GM18502 (cell line): ENCODE measurements at regions not wholly inside any gene's neighbourhood (a gene's known extent, or its start where the extent isn't known, plus 50 kb on each side); places are given as distances from the start of the nearest gene placed in this dataset.
"Not testable (repeated sequence)": the region's sequence is repeated elsewhere in the genome, so short reads cannot be mapped to it uniquely, and the experiment has no call there.

Experiments used
- ATAC-seq: cut with Tn5 transposase; IDR thresholded peaks from one replicate; pipeline ENCODE4 v1.9.1; 2021; ENCODE audit warnings: mild to moderate bottlenecking; ENCODE audit not compliant: unreplicated experiment, poor library complexity

DNA sequence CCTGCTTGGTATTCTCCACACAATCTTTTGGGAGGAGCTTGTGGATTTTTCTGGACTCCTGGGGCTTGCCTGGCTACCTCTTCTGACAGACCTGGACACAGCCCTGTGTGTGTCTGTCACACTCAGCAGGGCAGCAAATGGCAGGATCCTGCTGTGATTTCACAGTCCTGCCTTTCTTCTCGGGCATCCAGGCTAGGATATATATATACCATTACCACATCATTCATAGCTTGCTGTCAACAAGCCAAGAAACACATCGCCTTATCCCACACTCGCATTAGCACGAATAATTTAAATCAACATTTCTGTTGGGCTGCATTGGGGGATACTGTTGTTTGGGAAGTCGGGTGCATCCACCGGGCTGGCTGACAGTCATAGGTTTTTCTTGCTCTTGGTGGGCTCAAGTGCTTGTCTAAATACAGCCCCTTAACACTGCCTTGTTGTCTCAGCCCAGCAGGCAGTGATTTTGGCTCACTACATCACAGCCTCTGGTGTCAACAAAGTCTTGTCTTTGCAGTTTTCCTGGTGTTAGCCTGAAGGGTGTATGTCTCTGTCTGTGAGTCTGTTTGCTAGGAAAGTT, 154.9 kb upstream of the FERMT1 start:
- no peak for ATAC-seq

DNA sequence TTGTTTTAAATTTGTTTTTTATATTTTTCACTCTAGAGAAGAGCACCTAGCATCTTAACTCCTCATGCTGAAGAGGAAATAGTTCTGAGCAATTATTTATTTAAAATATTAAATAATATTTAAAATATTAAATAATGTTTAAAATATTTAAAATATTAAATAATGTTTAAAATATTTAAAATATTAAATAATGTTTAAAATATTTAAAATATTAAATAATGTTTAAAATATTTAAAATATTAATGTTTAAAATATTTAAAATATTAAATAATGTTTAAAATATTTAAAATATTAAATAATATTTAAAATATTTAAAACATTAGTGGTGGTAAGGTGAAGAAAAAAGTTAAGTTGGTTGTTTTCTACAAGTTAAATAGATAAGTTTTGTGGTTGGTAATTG, 147.6 kb upstream of the FERMT1 start:
- ATAC-seq = not testable (repeated sequence)

DNA sequence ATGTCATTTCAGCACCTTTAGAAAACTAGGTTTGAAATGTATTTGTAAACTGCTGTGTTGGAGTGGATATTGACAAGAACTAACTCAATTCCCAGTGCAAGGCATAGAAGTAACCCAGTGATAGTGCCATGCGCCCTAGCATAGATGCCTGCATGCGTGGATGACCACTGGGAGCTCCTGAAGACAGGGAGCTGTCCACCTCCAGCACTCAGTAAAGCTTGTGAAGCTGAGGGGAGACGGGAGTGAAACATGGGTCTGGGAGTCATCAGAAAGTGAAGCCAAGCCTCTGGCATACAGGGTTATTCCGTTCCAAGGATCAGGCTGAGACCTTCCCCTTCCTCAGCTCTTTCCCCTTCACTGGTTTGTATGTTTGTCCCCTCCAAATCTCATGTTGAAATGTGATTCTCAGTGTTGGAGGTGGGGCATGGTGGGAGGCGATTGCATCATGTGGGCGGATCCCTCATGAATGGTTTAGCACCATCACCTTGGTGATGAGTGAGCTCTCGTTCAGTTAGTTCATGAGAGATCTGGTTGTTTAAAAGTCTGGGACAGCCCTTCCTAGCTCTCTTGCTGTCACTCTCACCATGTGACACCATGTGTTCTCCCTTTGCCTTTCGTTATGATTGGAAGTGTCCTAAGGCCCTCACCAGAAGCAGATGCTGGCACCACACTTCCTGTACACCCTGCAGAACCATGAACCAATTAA, 146.5 kb upstream of the FERMT1 start:
- ATAC-seq = no peak

DNA sequence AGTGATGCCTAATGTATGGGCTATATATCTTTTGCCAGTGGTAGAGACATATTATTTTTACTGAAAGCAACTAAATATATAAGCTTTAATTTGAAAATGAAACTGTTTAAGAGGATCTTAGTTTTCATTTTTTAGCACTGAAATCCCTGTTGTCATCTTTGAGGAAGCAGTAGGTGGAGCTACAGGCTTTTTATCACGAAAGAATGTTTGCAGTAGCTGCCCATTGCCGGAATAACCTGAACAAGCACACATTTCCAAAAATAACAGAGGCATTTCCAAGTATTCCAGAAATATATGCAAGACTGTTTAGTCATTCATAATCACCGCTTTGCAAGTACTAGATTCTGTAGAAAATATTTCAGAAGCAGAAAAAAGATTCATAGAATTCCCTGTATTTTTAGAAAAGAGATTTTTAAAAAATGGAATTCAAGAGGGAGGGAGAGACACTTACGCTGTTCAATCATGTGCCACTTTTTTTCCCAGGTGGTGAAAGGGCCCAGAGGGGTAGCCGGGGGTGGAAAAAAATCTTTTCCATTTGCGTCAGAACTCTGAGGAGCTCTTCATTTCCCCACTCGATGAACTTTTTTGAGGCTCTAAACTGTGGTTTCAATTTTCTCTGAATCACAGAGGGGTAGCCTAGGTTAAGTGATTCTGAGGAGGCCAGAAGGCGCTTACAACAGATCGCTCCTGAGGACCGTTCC, 142.5 kb upstream of the FERMT1 start:
- no peak for ATAC-seq

DNA sequence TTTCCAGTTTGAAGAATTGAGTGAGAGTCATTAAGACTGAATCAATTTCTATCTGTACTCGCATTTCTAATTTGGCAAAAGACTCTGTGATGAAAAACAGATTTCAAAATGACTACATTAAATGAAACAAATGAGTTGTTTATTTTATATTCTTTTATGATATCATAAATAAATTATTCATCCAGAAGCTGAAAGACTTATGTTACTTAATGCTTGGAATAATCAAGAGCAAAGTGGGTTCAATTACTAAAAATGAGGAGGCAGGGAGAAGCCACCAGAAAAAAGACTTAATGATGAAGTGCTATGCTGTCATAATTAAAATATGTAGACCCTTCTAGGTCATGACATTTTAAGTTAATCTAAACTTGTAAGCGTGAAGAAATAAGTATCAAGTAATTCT, 130.6 kb upstream of the FERMT1 start:
- no peak for ATAC-seq

DNA sequence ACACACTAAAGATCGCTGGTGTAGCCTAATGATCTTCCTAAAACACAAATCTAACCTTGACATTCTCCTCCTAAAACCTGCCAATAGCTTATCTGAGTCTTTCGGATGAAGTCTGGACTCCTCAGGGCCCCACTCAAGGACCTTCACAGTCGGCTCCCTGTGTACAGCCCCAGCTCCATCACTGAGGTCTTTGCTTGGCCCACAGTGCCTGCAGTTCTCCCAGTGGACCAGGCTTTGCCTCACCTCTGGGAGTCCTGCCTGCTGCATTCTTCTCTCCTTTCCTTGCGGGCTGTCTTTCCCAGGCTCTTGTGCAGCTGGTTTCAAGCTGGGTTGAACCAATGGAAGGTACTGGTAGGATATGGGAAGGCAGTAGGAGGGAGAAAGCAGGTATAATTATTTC, 122.6 kb upstream of the FERMT1 start:
- no peak for ATAC-seq

DNA sequence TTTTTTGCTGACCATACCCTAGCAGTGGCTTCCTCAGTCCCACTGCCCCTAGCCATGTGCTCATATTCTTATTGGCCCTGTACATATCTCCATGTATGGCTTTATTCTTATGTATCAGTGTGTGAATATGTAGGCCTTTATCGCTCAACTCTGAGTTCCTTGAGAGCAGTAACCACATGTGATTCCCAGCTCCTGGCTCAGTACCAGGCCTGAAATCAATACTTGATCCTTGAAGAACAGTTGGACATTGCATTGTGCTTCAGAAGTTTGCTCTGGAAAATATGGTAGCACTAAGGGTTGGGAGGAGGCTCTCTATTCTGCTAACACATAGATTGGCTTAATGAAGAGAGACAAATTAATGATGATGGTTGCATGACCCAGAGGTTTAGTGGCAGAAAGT, 118.8 kb upstream of the FERMT1 start:
- no peak for ATAC-seq

DNA sequence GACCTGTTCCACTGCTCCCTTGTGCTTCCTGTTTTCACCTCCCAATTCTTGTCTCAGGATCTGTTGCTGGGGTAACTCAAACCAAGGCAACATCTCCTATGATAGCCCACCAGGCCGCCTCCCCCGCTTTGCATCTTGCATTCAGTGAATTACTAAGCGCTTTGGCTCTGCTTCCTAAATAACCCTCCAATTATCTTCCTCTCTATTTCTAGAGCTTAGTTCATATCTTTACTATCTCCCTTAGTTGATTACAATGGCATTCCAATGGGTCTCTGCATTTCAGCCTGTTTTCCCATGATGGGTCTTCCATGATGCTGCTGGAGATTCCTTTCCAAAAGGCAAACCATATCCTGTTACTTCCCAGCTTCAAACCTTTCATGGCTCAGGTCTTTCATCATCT, 117.2 kb upstream of the FERMT1 start:
- ATAC-seq = no peak

DNA sequence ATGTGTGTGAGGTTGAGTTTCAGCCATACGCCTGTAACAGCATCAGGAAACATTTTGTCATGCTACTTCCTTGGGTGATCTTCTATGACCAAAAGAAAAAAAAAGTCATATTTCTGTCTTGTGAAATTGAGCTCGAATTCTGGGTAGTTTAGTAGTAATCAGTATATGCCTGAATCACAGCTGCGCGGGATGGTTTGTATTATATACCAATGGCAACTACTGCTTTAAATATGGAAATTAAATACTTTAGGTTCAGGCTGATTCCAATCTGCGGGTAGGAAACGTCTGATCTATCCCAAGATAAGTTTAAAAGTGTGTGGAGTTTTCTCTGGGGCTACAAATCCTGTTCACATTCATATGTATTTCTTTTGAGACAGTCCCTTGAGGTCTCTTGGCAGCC, 115.6 kb upstream of the FERMT1 start:
- no peak for ATAC-seq

DNA sequence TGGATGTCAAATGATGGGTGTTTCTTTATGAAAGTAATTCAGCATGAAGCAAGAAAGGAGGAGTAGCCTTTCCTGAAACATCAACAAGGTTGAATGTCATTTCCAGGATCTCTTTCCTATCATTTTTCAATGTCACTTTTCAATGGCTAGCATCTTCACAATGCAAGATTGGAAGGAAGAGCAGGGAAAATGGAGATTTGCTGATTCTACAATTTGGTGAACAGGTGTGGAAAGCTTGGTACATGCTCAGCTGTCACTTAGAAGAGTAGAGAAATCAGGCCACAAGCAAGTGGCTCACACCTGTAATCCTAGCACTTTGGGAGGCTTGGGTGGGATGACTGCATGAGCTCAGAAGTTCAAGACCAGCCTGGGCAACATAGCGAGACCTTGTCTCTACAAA, 112.7 kb upstream of the FERMT1 start:
- ATAC-seq = no peak

DNA sequence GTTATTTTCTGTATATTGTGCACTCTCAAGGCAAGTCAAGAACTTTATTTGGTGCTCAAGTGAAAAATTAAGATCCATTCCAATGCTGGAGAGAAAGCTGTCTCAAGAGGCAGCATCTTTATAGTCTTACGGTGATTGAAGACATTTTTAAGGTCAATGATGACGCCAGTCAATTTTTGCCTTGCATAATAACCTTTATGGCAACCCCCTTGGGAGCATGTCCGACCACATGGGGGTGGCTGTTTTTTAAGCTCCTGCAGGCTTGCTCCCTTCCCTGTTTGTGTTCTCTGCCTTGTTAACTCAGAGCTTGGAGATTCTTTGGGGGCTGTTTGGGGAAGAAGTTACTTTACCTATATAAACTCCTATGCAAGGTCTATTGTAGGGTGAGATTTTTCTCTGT, 109.6 kb upstream of the FERMT1 start:
- ATAC-seq = no peak

DNA sequence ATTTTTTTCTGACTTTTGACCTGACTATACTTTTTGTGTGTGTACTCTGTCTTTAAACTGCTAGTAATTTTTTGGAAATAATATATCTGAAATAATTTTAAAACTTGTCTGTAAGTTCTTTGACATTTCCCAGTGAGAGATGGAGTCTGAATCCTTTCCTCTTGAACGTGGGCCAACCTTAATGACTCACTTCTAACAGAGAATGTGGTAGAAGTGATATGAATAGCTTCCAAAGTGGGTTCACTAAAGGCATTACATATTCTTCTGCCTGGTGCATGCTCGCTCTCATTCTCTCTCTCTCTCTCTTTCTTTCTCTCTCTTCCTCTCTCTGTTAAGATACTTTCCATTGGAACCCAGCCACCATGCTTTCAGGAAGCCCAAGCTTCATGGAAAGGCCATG, 108.7 kb upstream of the FERMT1 start:
- ATAC-seq = no peak

DNA sequence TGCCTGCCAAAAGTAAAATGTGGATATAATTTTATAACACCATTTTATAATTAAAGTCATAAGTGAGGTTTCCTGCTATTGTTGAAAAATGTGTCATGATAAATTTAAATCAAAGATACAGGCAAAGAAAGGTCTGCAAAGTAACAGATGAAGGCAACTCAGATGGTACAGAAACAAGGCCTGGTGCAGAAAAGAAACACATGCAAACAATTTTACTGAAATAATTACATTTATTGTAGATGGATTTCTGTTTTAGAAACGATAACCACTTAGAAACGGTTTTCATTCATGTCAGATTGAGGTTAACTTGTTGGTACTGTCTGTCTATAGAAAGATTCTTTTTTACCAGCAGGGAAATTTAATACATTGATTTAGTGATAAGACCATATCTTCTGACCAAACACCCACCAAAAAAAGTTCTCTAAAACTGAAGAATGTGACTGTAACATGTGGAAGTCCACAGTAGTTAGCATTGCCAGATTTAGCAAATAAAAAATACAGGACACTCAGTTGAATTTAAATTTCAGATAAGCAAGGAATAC, 105.5 kb upstream of the FERMT1 start:
- no peak for ATAC-seq

DNA sequence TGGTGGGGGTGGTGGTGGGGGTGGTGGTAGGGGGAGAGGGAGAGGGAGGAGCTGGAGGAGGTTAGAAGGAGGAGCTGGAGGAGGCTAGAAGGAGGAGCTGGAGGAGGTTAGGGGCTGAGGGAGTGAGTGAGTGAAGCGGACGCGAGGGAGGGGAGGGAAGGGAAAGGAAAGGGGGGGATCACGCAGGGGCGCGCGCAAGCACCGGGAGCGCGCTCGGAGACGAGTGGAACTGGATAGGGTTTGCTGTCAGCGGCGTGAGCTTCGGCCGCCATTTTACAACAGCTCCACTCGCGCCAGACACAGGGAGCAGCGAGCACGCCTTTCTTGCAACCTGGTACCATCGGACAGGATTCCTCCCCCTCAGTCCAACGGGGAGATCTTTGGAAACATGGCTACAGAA, 90.5 kb upstream of the FERMT1 start:
- ATAC-seq = no peak

DNA sequence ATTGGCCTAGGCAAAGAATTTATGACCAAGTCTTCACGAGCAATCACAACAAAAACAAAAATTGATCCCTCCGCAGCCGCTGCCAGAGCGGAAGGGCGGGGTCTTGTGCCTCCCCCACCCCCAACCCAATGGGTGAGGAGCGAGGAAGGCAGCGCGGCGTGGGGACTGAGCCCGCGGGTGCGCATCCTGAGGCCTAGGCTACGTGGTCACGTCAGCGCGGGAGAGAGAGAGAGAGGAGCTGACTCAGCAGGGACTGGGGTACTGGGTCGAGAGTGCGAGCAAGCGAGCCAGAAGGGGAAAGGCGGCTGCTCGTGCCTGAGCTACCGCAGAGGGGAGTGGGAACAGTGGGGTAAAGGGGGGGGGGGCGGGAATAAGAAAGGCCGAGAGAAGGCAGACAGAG, 90.1 kb upstream of the FERMT1 start:
- ATAC-seq = no peak

DNA sequence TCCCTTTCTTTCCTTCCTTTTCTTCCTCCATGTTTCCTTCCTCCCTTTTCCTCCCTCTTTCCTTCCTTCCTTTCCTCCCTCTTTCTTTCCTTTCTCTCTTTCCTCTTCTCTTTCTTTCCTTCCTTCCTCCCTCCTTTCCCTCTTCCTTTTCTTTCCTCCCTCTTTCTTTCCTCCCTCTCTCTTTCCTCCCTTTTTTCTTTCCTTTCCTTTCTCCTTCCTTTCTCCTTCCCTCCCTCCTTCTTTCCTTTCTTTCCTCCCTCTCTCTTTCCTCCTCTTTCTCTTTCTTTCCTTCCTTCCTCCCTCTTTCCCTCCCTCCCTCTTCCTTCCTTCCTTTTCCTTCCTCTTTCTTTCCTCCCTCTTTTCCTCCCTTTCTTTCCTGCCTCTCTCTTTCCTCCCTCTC, 86.3 kb upstream of the FERMT1 start:
- no peak for ATAC-seq

DNA sequence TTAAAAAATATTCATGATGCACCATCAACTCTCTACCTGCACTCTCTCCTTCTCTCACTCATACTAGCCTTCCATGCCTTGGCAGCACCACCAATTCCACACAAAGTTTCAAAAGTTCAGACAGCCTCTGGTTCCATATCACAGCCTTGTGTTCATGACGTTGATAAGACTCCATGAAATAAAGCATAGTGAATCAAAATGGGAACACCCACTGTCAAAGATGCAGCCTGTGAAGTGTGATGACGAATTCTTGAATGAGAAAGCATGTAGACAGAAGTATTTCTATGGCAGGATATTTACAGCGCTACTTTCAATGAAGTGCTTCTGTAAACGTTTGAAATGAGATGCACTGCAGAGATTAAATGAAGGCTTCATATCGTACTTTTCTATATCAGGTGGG, 77.3 kb upstream of the FERMT1 start:
- ATAC-seq = no peak

DNA sequence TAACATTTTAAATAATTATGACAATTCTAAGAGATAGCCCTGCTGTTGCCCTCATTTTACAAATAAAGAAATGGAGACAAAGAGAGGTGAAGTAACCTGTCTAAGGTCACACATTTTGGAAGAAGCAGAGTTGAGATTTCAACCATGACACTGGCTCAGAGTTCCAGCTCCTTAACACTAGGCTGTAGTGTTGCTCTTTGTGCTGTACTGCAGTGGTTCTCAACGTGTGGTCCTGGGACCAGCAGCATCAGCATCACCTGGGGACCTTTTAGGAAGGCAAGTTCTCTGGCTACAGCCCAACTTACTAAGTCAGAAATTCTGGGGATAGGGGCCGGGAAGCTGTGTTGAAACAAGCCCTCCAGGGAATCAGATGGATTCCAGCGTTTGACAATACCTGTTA, 62.4 kb upstream of the FERMT1 start:
- ATAC-seq = no peak

DNA sequence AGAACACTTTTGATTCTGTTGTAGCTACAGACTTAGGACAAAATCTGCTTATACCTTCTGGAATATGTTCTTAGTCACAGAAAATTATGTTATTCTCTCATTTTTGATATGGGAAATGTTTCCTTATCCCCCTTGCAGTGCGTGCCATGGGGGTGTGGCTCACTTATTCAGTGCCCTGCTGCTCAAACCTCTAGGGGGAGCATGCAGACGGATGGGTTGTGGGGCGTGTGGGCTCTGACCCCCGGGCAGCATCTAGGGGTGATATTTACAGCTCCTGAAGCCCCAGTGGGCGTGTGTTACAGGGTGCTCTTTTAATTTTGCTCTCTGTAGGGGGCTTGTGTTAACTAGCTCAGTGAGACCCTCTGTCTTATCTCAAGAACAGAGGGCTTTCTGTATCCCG, 61.3 kb upstream of the FERMT1 start:
- ATAC-seq = no peak

DNA sequence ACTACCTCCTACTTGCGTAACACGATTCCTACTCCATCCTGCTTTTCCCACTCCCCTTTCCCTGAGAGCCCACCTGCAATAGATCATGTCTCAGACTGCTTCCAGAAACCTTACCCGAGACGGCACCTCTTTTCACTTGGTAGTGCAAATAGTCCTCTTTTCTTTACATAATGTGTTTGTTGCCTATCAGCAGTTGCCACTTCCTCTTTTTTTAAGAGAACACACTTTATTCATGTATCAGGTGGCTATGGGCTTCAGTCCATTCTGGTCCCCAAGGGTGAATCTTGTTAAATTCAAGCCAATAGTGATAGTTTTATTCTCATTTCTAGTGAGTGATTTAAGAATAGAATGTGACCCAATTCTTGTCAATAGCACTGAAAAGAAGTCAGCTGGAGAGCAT, 57.7 kb upstream of the FERMT1 start:
- no peak for ATAC-seq

DNA sequence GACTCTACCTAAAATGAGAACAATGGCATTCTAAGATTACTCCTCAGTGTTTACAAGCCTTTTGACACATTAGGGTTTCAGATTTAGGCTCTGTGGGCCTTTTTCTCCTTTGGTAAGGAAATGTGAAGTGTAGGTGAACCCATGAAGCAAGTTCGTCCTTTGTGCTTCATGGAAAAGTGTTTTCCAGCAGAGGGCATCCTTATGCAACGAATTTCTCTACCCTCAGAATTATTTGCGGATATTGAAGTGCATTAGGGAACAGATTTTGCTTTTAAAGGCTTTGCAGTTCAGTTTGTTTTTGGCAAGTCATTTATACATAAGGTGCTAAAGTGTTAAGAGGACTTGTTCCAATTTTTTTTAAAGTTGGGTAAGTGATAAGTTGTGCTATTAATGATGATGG, 55.7 kb upstream of the FERMT1 start:
- no peak for ATAC-seq

DNA sequence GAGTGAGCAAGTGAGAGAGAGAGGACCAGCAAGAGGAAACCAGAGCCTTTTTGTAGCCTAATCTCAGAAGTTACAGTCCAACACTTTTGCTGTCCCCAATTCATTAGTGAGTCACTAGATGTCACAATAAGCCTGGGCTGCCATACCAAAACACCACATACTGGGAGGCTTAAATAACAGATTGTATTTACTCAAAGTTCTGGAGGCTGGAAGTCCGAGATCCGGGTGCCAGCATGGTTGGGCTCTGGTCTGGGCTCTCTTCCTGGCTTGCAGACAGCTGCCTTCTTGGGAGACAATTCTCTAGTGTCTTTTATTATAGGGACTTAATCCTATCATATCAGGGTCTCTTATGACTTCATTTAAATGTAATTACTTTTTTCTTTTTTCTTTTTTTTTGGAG, 50.7 kb upstream of the FERMT1 start:
- ATAC-seq = no peak
